GM21576 (cell line): ENCODE measurements at regions not wholly inside any gene's neighbourhood (a gene's known extent, or its start where the extent isn't known, plus 50 kb on each side); places are given as distances from the start of the nearest gene placed in this dataset.

Experiments
- ATAC-seq: cut with Tn5 transposase; IDR thresholded peaks from one replicate; pipeline ENCODE4 v1.9.1; 2021; ENCODE audit warnings: mild to moderate bottlenecking, moderate library complexity; ENCODE audit not compliant: unreplicated experiment

GRCh38 chr18:24776019-24776418, 315.6 kb downstream of the HRH4 start:
- no peak for ATAC-seq

GRCh38 chr18:24778810-24779418, 318.5 kb downstream of the HRH4 start:
- ATAC-seq = no peak

GRCh38 chr18:24782566-24782965, 322.1 kb downstream of the HRH4 start:
- ATAC-seq = no peak

DNA sequence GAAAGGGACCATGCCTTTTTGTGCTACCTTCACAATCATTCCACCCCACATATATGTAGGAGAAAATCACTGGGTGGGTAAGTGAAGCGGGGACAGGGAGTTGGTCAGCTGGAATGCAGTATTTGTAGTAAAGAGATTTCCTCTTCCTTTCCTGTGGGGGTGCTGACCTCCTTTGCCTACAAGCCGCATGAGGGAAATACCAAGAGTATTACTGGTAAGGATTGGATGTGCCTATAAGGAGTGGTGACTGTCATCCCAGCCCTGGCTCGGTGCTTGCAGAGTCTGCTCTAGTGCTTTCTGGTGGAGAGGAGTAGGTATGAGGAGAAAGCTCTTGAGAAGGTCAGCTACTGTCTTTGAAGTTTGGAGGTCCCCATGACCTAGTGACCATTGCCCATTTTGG, 324.6 kb downstream of the HRH4 start:
- ATAC-seq = no peak

DNA sequence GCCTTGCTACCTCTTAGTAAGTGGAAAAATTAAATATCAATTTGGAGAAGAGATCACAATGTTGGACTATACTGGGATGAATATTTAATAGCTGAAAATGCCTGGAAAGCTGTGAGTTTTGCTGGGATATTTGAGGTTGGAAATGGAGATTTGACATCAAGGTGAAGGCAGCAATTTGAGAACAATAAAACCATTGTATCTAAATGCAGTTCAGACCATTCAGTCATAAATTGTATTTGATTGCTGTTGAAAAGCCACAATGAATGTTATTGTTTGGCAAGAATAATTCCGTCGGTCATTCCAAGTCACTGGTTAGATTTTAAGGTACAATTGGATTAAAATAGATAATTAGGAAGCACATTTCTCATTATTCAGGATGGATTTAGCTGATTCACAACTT, 325.6 kb downstream of the HRH4 start:
- no peak for ATAC-seq

GRCh38 chr18:24790347-24790746, 329.9 kb downstream of the HRH4 start:
- ATAC-seq = no peak

- ATAC-seq = no peak
Measured at GRCh38 chr18:24791751-24792545, 331.5 kb downstream of the HRH4 start.

DNA sequence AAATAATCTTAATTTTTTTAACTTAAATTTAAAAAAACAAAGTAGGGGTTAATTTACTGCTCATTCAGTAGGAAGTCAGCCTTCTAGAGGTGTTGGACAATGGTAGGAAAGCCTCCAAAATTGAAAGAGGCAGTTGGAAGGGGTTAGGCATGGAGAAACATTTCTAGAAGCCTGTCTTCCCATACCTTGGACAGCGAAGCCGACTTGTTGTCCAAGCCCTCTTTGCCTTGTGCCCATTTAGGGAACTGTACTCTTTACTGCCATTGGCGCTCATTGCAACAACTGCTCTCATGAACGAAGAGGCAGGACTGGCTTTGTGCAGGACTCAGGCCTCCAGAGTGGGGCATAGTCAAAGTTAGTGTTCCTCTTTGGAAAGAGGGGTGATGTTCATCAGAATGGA, 333.3 kb downstream of the HRH4 start:
- ATAC-seq = no peak

DNA sequence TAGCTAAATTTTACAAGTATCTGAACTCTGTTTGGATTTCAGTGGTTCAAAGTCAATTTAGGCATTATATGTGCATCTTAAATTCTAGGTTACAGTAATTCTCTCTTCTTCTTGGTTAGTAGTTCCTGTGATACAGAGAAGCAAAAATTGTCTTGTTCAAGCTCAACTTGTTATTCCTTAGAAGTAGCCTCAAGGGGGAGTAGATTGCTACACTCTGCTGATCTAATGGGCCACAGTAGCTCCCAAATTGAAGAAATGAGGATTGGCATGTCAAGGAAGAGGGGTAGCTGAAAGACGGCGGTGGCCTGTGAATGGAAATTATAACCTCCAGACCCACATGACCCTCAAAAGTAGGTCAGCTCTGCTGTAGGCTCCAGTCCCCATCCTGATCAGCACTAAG, 334.7 kb downstream of the HRH4 start:
- no peak for ATAC-seq

DNA sequence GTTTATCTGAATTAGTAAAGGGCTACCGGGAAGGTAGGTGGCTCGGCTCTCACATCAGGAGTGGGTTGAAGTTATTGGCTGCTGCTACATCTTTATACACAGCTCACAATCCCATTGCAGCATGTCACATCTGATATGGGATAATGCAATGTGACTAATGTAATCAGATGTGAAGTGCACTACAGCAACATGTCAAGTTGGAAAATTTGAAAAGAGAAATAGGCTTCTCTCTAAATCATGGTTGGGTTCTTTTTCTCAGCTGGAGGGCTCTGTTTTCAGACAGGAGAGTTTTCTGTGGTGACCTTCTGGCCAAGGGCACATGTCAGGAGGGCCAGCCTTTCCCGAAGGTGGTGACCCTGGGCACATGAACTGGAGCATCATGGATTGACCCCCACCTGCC, 337.5 kb downstream of the HRH4 start:
- ATAC-seq = no peak

DNA sequence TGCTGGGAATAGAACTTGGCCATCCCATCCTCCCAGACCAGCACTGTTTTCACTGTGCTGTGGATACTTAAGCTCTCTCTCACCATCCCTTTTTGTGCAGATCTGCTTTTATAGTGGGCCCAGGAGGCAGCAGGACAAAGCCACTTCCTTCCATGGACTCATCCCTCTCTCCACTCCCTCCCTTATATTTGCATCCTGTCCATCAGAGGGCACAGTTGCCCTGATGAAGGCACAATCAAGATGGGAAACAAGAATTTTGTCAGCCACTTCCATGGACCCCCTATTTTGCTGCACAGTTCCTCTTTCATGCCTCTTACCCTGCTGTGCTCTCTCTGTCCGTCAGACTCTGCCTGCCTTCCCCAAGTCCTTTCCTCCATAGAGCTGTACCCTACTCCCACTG, 338.7 kb downstream of the HRH4 start:
- no peak for ATAC-seq

GRCh38 chr18:24799720-24800119, 339.3 kb downstream of the HRH4 start:
- ATAC-seq = no peak

DNA sequence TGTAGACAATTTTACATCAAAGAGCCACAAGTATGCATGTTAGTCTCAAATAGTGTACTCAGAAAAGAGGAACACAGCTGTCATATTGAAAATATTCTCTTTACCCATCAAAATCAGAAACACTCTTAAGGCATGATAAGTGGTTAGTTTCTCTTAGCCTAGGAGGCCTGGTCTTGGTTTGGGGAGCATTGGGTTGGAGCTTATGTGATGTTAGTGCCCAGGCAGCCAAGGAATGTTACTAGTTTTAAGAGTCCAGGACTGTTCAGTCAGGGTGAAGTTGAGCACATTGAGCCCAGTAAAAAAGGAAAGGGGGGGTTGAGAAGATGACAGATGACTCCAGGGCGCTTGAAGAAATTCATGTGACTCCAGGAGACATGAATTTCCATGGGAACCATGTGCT, 340.6 kb downstream of the HRH4 start:
- no peak for ATAC-seq

DNA sequence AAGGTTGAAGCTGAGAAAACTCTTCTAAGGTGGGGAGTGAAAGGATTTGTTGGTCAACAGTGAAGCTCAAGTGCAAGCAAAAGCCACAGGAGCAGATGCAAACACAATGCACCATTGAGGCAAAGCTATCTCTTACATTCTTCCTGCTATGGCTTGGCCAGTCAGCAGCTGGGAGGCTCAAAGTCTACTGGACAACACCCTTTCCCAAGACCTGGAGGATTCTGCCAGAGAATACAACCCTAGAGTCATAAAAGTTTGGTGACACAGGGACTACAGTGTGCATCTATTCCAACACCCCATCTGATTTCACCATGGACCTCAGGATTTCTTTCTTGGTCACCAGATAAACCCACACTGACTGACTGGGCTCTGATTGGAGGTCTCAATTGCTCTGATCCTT, 342.0 kb downstream of the HRH4 start:
- ATAC-seq = no peak

DNA sequence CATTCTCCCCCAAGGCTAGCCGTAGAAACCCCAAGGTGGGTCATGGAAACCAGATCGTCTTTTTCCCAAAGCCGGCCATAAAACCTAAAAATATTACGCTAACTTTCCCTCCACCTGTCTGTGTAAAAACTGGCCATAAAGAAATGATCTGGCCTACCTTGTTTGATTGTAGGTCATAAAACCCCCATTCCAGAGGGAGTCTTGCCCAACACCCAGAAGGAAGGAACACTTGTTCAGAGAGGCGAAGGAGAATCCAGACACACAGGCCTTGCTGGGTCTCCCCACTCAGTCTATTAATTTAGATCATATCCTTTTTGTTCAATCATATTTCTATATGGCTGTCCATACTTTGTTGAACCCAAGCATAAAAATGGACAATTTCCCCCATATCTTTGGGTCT, 344.7 kb downstream of the HRH4 start:
- no peak for ATAC-seq

DNA sequence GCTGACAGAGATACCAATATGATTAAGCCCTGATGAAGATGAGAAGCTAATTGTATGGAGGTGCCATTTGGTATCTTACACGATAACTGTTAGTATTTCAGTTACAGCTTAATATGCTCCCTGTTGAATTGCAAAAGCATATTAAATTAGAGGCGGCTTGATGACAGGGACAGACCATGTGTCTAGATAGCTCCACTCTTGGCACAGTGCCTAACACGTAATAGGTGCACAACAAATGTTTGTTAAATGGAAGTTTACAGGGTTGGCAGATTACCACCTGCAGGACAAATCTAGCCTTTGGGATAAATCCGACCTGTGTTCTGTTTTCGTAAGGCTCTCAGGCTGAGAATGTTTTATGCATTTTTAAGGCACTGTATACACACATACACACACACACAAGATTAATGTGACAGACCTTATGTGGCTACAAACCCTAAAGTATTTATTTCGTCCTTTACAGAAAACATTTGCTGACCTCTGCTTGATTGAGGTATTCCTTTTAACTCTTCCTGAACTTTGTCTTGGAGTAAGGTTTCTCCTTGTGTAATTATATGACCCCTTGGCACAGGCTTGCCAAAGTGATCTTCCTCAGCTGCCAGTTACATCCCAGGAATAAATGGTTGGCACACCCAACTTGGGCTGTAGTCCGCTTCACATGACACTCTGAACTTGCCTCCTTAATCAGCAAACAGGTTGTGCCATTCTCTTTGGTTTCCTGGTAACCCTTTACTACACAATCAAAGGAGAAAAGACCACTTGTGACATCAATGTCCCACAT, 348.9 kb downstream of the HRH4 start:
- no peak for ATAC-seq

DNA sequence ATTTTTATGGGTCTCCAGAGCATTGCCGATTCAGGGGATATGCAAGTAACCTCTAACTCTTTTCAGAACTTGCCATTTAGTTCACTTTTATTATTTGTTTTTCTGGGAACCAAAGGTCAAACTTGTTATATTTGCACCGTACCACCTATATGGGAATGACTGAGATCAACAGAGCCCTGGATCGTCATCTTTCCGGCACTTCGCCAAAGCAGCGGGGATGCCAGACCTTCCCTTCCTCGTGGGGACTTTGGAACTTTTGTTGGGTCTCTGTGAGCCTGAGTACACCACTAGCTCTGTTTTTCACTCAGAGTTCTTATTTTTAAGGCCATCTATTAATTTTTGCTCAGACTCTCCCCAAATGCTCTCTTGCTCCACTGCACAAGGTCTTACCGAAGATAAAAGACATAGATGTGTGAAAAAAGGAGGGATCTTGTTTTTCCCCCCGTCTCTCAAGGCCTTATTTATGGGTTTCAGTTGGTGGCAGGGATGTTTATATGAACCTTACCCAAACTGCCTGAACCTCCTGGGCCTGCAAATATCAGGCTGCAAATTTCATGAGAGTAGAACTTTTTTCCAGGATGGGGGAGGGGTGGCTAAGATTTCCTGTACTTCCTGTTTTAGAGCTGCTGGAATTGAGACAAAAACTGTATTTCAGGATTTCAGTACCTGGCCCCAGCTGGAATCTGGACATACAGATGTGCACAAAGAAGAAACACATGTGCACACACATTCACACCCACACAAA, 350.3 kb downstream of the HRH4 start:
- ATAC-seq = no peak

GRCh38 chr18:24811950-24812681, 351.7 kb downstream of the HRH4 start:
- no peak for ATAC-seq

GRCh38 chr18:24814521-24814920, 354.1 kb downstream of the HRH4 start:
- no peak for ATAC-seq

- no peak for ATAC-seq
Measured at GRCh38 chr18:24817150-24817549, 356.7 kb downstream of the HRH4 start.
